ENCODE measurements at regions not wholly inside any gene's neighbourhood (a gene's known extent, or its start where the extent isn't known, plus 50 kb on each side); places are given as distances from the start of the nearest gene placed in this dataset.

DNA sequence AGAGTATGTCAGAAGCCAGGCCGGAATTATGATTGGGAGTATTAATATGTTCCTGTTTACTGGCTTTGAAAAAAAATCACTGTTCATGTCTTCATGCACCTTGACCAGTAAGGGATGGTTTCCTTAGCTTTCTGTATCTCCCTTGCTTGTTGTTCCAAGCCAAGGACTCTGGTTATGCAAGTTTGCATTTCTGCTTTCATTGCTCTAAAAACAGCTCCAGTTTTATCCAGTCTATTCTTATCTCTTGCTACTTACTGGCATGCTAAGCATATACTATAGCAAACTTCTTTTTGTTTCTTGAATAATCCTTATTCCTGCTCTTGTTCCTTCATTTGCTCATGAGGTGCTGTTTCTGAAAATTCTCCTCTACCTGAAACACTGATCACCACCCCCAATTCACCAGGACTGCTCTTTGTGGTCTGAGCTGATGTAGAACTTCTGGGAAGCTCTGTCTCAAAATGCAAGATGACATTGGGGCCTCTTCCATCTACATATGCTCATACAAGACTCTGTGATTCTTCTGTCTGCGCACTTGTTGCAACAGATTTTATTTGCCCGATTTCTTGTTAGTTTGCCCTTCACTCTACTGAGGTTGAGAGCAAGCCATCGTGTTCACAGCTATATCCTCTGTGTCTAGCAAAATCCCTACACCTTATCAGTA lies 173.0 kb downstream of the EBLN2 start:
- no peaks in the 10 kb centered on the region for H3K79me2 ChIP-seq (ENCODE audit: low read depth)
- TF ChIP-seq EZH2 (IDR thresholded peaks at IDR 0.05) (no peak), EZH2phosphoT487 (IDR thresholded peaks at IDR 0.05) (no peak)
- TF ChIP-seq, protein P1, sequence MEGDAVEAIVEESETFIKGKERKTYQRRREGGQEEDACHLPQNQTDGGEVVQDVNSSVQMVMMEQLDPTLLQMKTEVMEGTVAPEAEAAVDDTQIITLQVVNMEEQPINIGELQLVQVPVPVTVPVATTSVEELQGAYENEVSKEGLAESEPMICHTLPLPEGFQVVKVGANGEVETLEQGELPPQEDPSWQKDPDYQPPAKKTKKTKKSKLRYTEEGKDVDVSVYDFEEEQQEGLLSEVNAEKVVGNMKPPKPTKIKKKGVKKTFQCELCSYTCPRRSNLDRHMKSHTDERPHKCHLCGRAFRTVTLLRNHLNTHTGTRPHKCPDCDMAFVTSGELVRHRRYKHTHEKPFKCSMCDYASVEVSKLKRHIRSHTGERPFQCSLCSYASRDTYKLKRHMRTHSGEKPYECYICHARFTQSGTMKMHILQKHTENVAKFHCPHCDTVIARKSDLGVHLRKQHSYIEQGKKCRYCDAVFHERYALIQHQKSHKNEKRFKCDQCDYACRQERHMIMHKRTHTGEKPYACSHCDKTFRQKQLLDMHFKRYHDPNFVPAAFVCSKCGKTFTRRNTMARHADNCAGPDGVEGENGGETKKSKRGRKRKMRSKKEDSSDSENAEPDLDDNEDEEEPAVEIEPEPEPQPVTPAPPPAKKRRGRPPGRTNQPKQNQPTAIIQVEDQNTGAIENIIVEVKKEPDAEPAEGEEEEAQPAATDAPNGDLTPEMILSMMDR (IDR thresholded peaks at IDR 0.05): no peak
- no peak overlapping the region for H3K4me3 Mint-ChIP-seq
- H3K9ac ChIP-seq: no peak overlapping the region
- no peaks in the 10 kb centered on the region for H3K9me3 Mint-ChIP-seq
- no peak overlapping the region for H3K27ac ChIP-seq
- H3K27me3 ChIP-seq: no peaks in the 10 kb centered on the region
- H3K4me1 ChIP-seq: no peaks in the 10 kb centered on the region
- no peaks in the 10 kb centered on the region for H3K36me3 Mint-ChIP-seq
- H2AFZ ChIP-seq (replicated peaks): no peak overlapping the region
- no peaks in the 10 kb centered on the region for H4K20me1 ChIP-seq (ENCODE audit: low read depth)
- no peak for DNase-seq (ENCODE audit: low spot score)
- H3F3A ChIP-seq (ENCODE audit: low read depth): no peaks in the 10 kb centered on the region
- peaks cover 7% of the 10 kb centered on the region for H3K4me1 Mint-ChIP-seq
- no peaks in the 10 kb centered on the region for H3K9me3 ChIP-seq (ENCODE audit: low read depth)
- H3K36me3 ChIP-seq: no peaks in the 10 kb centered on the region
- H3K27me3 Mint-ChIP-seq (ENCODE audit: insufficient read depth, low read depth): no peaks in the 10 kb centered on the region
- H3K4me3 ChIP-seq: no peak overlapping the region
- H3K27ac Mint-ChIP-seq: no peak overlapping the region
- no peak overlapping the region for H3K4me2 ChIP-seq

DNA sequence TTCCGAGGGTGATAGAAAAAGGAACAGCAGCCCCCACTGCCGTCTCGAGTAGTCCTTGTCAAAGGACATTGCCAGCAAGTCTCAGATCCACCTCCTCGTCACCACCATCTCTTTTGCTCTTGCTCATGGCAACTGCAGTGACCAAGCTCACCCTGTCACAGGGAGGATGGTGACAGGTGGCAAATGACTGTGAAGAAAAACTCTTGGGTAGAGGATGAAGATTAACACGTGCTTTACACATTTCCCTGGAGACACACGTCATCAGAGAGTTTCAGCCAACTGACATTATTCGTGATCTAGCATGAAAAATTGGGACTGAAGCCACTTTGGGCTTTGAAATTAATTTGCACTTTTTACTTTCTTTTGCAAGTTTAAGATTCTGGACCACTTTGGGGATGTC lies 174.3 kb downstream of the EBLN2 start:
- Mint-ChIP-seq H3K4me1 (peaks cover 7% of the 10 kb centered on the region), H3K27ac (no peak overlapping the region), H3K36me3 (no peaks in the 10 kb centered on the region), H3K4me3 (no peak overlapping the region), H3K9me3 (no peaks in the 10 kb centered on the region), H3K27me3 (ENCODE audit: insufficient read depth, low read depth) (no peaks in the 10 kb centered on the region)
- TF ChIP-seq, protein P1 (IDR thresholded peaks at IDR 0.05): no peak
- TF ChIP-seq EZH2 (IDR thresholded peaks at IDR 0.05) (no peak), EZH2phosphoT487 (IDR thresholded peaks at IDR 0.05) (no peak)
- H3K4me1 ChIP-seq: no peaks in the 10 kb centered on the region
- no peaks in the 10 kb centered on the region for H3K9me3 ChIP-seq (ENCODE audit: low read depth)
- H3K27me3 ChIP-seq: no peaks in the 10 kb centered on the region
- H3K36me3 ChIP-seq: no peaks in the 10 kb centered on the region
- H3F3A ChIP-seq (ENCODE audit: low read depth): no peaks in the 10 kb centered on the region
- H4K20me1 ChIP-seq (ENCODE audit: low read depth): no peaks in the 10 kb centered on the region
- H3K27ac ChIP-seq: no peak overlapping the region
- DNase-seq (ENCODE audit: low spot score): no peak
- H3K4me3 ChIP-seq: no peak overlapping the region
- no peak overlapping the region for H3K9ac ChIP-seq
- no peaks in the 10 kb centered on the region for H3K79me2 ChIP-seq (ENCODE audit: low read depth)
- no peak overlapping the region for H2AFZ ChIP-seq (replicated peaks)
- H3K4me2 ChIP-seq: no peak overlapping the region

DNA sequence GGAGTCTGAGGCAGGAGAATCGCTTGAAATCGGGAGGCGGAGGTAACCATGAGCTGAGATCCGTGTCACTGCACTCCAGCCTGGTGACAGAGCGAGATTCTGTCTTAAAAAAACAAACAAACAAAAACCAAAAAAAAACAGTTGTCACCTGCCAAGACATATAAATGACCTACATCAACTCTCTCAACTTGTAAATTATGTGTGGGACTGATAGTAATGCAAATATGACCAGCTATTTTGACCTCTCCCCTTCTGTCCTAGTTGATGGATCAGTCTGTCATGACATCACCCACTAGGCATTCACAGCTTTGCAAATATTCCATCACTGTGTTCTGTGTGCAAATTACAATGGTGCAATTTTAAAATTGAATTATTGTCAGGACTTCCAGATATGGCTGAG lies 175.4 kb downstream of the EBLN2 start:
- Histone ChIP-seq H3K4me2 (no peak overlapping the region), H3K27ac (no peak overlapping the region), H3K4me1 (no peaks in the 10 kb centered on the region), H4K20me1 (ENCODE audit: low read depth) (no peaks in the 10 kb centered on the region), H3K79me2 (ENCODE audit: low read depth) (no peaks in the 10 kb centered on the region), H2AFZ (replicated peaks) (no peak overlapping the region), H3K9ac (no peak overlapping the region), H3K9me3 (ENCODE audit: low read depth) (no peaks in the 10 kb centered on the region), H3F3A (ENCODE audit: low read depth) (no peaks in the 10 kb centered on the region), H3K4me3 (no peak overlapping the region), H3K36me3 (no peaks in the 10 kb centered on the region), H3K27me3 (no peaks in the 10 kb centered on the region)
- TF ChIP-seq EZH2 (IDR thresholded peaks at IDR 0.05): no peak
- TF ChIP-seq EZH2phosphoT487 (IDR thresholded peaks at IDR 0.05): no peak
- TF ChIP-seq, protein P1 (IDR thresholded peaks at IDR 0.05): no peak
- no peaks in the 10 kb centered on the region for H3K9me3 Mint-ChIP-seq
- no peak overlapping the region for H3K4me3 Mint-ChIP-seq
- DNase-seq (ENCODE audit: low spot score): no peak
- no peaks in the 10 kb centered on the region for H3K27me3 Mint-ChIP-seq (ENCODE audit: insufficient read depth, low read depth)
- no peak overlapping the region for H3K27ac Mint-ChIP-seq
- H3K4me1 Mint-ChIP-seq: no peaks in the 10 kb centered on the region
- H3K36me3 Mint-ChIP-seq: no peaks in the 10 kb centered on the region

Data from neural progenitor cell (in vitro differentiated cells).